NCI-H1694 (cell line): ENCODE measurements at regions not wholly inside any gene's neighbourhood (a gene's known extent, or its start where the extent isn't known, plus 50 kb on each side); places are given as distances from the start of the nearest gene placed in this dataset.

ENCODE experiments used
- DNase-seq: peaks from one replicate; lab custom pipeline; 2025; lab: John Stamatoyannopoulos, UW

DNA sequence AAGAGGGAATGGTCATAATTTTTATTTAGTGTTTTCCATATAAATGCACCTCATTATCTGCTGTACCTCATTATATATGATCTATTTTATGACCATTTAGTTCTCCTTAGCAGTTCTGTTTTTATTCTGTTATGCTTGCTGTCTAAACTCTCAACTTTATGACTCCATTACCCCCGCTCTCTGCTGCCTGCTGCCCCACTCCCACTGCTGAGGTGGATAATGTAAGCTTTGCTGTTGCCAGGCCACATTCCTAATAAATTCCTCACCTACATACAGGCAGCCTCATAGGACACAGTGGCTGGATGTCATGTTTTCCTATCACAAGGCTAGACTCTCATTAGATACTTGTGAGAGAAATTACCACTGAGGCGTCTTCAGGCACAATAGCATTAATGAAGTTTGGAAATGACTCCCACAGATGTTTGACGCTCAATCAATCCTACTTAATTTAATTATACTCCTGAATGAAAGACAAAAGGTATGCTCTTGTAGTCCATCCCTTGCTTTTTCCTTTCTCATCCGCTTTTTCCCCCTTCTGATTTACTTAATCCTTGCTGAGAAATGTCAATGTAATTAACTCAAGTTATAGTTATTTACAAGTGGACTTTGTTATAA lies 497.5 kb upstream of the IGFBP7 start:
- no peak for DNase-seq

DNA sequence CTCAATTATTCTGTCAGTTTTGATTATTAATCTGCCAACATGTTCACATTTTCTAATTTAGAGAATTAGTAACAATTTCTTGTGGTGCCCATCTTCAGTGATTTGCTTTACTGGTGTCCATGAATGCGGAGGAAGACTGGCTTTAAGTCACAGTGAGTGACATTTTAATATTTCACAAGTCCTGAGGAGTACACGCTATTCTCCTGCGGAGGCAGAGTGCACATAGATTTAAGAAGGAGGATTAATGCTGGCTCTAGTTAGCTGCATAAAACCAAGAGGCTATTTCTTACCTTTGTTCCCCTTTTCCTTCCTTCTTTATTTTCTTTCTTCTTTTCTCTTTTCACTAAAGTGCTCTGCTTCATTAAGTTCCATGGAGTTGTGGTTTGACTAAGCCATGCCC lies 495.2 kb upstream of the IGFBP7 start:
- no peak for DNase-seq

GRCh38 chr4:57602141-57602540 lies 492.0 kb upstream of the IGFBP7 start:
- no peak for DNase-seq

- no peak for DNase-seq
Observed at GRCh38 chr4:57591073-57591472, 480.9 kb upstream of the IGFBP7 start.

GRCh38 chr4:57588557-57588956 lies 478.4 kb upstream of the IGFBP7 start:
- no peak for DNase-seq

GRCh38 chr4:57580710-57581599 lies 470.8 kb upstream of the IGFBP7 start:
- no peak for DNase-seq

GRCh38 chr4:57575426-57575825 lies 465.2 kb upstream of the IGFBP7 start:
- no peak for DNase-seq

GRCh38 chr4:57554556-57555092 lies 444.4 kb upstream of the IGFBP7 start:
- DNase-seq: no peak

DNA sequence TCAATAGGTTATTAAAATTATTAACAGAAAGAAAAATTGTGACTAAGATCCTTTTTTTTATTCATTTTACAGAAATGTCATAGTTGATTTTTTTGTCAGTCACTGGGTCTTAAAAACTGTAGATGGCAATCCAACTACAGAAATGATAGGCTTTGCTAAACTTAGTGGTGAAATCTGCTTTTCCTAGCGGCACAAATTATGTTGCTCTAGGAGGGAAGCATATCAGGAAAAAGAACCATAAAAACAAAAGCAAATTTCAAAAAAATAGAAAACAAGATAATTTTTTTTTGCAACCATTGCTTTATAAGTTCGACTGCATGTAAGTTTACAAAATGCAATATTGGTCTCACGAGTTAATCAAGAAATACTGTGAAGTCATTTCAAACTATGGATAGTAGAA lies 443.5 kb upstream of the IGFBP7 start:
- no peak for DNase-seq

GRCh38 chr4:57550198-57550597 lies 440.0 kb upstream of the IGFBP7 start:
- peak; percentile 93 for DNase-seq

DNA sequence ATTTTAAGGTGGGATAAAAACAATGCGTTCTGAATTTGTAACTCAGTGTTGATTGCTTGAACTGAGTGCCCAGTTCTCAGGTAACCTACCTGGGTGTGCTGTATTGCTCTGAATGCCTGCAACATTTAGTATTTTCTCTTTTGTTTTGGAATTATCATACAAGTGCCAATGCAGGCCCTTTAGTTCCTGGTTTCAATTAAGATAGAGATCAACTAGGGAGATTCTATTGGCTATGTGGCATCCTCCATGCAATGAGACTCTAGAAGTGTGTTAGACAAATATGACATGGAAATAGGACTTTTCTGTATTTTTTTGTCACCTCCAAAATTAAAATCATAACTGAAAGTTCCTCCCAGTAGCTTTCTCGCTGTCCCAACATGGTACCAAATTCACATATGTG lies 438.7 kb upstream of the IGFBP7 start:
- no peak for DNase-seq

DNA sequence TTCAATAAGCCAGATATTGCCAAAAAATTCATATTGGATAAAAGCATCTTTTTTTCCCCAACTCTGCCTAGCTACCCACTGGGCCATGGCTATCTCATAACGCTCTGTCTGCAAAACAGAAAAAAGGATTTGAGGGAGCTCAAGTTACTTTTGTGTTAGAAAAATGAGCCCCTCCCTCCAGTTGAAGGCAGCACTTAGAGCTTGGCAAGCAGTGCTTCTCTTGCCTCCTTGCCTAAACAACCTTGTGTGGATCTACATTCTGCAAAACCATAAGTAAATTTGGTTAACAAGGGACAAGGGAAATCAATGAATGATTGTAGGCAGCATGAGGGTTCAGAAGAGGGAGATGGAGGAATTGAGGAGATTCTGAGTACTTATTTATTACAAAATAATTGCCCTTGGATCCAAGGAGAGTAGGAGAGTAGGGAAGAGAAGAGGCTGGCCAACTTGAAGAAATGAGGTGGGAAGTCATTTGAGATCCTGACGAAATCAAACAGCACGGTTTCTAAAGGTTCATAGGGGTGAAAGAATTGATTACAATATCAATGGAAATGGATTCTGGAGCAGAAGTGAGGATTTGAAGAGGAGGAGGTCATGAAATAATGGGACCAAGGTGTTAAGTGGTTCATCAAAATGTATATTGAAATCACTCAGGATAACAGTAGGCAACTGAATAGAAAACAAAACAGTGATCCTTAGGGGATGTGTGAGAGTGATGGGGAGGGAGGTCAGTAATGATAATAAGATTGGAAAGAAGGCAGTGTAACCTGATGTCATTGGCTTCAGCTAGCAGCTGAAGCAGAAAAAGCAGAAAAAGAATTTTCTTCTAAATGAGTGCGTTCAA lies 434.8 kb upstream of the IGFBP7 start:
- no peak for DNase-seq

DNA sequence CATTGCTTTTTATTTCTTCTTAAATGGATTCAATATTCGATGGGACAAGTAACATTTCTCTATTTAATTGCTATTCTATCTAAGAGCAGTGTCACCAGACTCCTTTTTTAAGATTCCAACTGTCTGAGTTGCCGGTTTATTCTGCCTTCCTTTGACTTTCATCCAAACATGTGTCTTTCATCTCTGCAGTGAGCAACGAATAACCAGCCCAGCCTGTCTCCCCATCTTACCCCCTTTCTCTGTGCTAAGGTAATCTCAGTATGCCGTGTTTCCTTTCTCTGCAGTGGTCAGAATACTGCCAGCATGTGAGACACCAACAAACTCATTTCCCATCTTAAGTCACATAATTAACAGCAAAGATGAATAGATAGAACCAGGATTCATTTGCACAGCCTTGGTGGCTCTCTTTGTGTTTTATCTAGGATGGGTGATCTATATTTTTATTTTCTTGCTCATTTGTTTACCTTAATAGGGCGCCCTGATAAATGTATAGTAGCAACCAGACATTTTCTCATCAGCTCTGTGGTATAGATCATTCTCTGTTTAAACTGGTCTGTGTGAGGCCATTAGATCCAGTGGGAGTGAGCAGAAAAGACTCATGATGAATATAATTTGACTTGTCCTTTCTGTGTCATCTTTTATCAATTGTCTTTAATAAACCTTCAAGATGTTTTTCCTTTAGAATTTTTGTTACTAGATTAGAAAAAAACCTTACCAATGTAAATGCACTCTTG lies 394.8 kb upstream of the IGFBP7 start:
- no peak for DNase-seq

DNA sequence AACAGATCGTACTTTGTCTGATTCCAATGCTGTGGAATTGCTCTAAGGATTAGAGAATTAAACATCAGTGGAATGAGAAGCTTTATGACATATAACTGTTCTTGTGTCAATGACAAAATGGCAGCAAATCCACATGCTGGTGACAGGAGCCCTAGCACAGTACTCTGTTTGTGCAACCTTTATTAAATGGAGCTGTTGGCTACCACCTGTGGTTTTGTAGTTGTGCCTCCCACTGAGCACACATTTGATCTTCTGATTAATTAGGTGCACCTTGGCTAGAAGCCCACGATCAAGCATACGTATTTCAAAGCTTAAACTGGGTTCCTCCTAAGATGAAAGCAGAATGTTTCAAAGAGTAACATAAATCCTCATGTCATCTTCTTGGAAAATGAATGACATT lies 394.0 kb upstream of the IGFBP7 start:
- DNase-seq: no peak

- DNase-seq: no peak
Observed at GRCh38 chr4:57501720-57502119, 391.5 kb upstream of the IGFBP7 start.

DNA sequence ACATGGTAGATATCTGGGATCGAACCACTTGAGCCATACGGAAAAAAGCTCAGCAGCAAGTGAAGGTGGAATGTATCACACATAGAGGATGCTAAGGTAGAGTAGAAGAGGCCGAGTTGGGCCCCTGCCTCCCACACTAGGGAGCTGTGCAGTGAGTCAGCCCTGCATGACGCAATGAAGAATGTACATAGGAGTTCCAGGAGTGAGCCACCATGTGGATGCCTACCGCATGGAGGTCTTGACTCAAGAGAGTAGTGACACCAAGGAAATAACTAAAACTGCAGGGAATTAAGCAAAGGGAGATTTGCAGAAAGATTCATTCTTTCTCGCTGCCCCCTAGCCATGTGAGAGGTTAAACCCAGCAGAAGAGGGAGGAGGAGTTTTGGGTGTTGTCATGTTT lies 389.6 kb upstream of the IGFBP7 start:
- no peak for DNase-seq

- no peak for DNase-seq
Observed at GRCh38 chr4:57498251-57498650, 388.1 kb upstream of the IGFBP7 start.

DNA sequence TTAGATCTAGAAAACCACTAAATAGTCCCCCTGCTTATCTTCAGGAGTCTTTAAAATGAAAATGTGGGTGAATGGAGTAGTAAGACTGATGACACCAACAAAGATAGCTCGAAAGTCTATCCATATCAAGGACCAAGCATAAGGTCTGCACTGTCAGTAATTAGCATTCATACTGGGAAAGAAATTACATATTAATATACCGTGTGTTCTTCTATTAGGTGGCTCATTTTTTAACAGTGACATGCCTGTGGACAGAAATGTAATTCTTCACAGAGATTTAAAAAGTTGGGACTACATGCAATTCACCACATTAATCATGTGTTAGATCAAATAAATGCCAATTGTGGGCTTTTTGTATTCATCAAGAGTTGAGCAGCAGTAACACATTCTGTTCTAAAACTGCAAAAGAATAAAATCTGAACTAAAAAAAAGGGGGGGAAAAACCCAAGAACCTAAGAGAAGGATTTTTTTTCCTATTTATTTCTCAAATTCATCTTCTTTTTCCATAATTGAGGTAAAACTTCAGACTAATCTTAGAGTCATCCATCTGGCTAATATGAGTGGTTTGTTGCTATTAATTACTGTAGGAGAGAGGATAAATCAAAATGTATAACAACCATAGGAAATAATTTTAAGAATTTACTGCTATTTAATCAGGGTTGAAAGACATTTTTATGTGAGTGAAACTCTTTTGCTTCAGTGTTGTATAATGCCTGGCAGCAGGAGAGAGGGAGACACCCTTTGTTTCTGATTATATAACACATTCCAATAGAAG lies 386.7 kb upstream of the IGFBP7 start:
- no peak for DNase-seq

- DNase-seq: no peak
Observed at GRCh38 chr4:57494821-57495220, 384.6 kb upstream of the IGFBP7 start.

DNA sequence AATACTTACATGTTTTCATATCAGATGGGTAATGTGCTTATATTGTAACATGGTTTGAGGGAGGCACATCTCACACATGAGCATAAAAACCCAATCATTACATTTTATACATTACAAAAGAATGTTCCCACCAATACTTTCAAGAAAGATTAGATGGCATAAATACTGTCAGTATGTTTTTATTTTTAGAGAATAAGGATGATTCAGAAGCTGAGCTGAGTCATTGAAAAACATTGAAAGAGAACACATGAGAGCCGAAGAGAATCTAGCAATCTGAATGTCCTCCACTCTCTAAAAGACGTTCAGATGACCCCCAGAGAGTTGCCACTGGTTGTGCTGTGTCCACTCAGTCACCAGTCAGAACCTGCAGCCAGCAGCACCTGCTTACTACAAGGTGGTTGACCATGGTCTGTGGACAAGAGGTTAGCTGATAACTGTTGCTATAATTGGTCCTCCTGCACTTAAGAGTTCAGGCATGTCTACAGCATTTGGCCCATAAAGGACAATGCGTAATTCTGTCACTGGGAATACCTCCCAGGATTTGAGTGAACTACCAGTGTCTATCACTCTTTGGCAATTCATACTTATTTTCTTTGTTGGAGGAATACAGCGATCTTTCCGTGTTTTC lies 382.2 kb upstream of the IGFBP7 start:
- no peak for DNase-seq

DNA sequence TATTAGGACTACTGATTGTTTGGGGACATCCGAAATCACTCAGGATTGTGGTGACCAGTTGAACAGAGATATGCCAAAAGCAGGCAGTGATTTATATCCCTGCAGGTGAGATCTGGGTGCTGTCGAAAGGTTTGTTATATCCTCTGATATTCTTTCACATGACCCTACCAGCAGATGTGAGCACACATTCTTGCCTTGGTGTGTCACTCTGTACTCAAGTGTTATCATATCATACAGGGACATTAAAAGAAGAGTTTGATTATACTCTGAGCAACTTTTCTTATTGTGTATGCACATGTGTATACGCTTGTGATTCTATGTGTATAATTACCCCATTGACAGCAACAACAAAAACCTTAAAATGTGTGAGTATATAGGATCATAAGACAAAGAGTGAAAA lies 381.2 kb upstream of the IGFBP7 start:
- DNase-seq: no peak
